ENCODE measurements at regions not wholly inside any gene's neighbourhood (a gene's known extent, or its start where the extent isn't known, plus 50 kb on each side); places are given as distances from the start of the nearest gene placed in this dataset.

DNA sequence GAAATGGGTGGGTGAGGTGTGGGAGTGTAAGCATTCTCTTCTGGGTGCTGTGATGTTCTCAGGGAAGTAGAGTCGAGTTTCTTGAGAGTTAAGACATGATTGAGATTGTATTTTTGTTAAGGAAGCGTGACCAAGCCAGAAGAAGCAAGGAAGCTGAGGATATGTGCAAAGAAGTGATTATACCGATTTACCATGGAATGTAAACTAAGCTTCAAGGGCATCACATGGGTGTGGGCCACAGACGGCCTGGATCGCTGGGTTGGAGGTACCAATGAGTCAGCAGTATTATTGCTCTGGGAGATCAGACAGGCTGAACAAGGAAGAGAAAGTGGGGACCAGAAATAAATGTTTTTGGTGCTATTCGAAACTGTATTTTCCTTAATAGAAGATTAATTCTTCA, 184.1 kb upstream of the GMDS start:
- WGBS (ENCODE audit: insufficient coverage) = 93% methylated on average over 6 of the region's 6 CpGs
- no peak for DNase-seq
- no peak overlapping the region for H3K4me3 ChIP-seq (ENCODE audit: control insufficient read depth in 1 of 7, extremely low read depth in 1 of 7, insufficient read depth in 4 of 7, low read depth in 2 of 7, low read length in 6 of 7)
- H3K36me3 ChIP-seq (ENCODE audit: control insufficient read depth in 4 of 4, insufficient read depth in 4 of 4, low read length in 3 of 4) = peaks cover 0 to 2% (median 0%) of the 10 kb centered on the region in 4 experiments
- H3K9me3 ChIP-seq (ENCODE audit: control extremely low read depth in 1 of 5, control insufficient read depth in 4 of 5, insufficient read depth in 2 of 5, low read depth in 1 of 5, low read length in 4 of 5) = peaks cover 0 to 3% (median 0%) of the 10 kb centered on the region in 5 experiments
- no peak overlapping the region for H3K27ac ChIP-seq (ENCODE audit: insufficient read depth in 1 of 2, low read depth in 1 of 2, low read length in 2 of 2, poor library complexity in 1 of 2, severe bottlenecking in 2 of 2)
- peaks cover 0 to 9% (median 5%) of the 10 kb centered on the region in 4 experiments for H3K4me1 ChIP-seq (ENCODE audit: control extremely low read depth in 1 of 4, control insufficient read depth in 4 of 4, insufficient read depth in 4 of 4, low read length in 3 of 4)
- ChIA-PET CTCF (no interaction called here), POLR2A (no interaction called here)
- no peaks in the 10 kb centered on the region for H3K27me3 ChIP-seq (replicated peaks in 2 of 5; ENCODE audit: control insufficient read depth in 4 of 5, insufficient read depth in 5 of 5, low read length in 4 of 5)

DNA sequence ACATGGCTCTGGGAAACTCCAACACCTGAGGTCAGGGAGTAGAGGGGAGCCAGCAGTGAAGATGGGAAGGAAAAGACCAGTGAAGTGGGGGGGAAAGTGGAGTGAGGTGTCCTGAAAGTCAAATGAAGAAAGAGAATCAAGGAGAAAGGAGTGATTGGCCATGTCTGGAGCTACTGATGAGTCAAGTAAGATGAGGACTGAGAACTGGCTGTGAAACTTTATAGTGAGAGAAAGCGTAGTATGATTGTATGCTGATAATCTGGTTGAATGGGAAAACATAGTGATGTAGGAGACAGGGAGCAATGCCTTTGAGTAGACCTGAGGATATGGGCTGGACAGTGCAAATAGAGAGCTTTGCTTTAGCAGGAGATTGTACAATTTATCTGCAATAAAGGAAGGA, 183.6 kb upstream of the GMDS start:
- Histone ChIP-seq H3K4me1 (ENCODE audit: control extremely low read depth in 1 of 4, control insufficient read depth in 4 of 4, insufficient read depth in 4 of 4, low read length in 3 of 4) (peaks cover 0 to 8% (median 4%) of the 10 kb centered on the region in 4 experiments), H3K27me3 (replicated peaks in 2 of 5; ENCODE audit: control insufficient read depth in 4 of 5, insufficient read depth in 5 of 5, low read length in 4 of 5) (no peaks in the 10 kb centered on the region), H3K27ac (ENCODE audit: insufficient read depth in 1 of 2, low read depth in 1 of 2, low read length in 2 of 2, poor library complexity in 1 of 2, severe bottlenecking in 2 of 2) (no peak overlapping the region), H3K9me3 (ENCODE audit: control extremely low read depth in 1 of 5, control insufficient read depth in 4 of 5, insufficient read depth in 2 of 5, low read depth in 1 of 5, low read length in 4 of 5) (peaks cover 0 to 3% (median 0%) of the 10 kb centered on the region in 5 experiments), H3K36me3 (ENCODE audit: control insufficient read depth in 4 of 4, insufficient read depth in 4 of 4, low read length in 3 of 4) (peaks cover 0 to 3% (median 0%) of the 10 kb centered on the region in 4 experiments), H3K4me3 (ENCODE audit: control insufficient read depth in 1 of 7, extremely low read depth in 1 of 7, insufficient read depth in 4 of 7, low read depth in 2 of 7, low read length in 6 of 7) (no peak overlapping the region)
- ChIA-PET POLR2A (no interaction called here), CTCF (no interaction called here)
- 100% methylated on average over 1 of the region's 1 CpG for WGBS (ENCODE audit: insufficient coverage)
- DNase-seq = no peak

DNA sequence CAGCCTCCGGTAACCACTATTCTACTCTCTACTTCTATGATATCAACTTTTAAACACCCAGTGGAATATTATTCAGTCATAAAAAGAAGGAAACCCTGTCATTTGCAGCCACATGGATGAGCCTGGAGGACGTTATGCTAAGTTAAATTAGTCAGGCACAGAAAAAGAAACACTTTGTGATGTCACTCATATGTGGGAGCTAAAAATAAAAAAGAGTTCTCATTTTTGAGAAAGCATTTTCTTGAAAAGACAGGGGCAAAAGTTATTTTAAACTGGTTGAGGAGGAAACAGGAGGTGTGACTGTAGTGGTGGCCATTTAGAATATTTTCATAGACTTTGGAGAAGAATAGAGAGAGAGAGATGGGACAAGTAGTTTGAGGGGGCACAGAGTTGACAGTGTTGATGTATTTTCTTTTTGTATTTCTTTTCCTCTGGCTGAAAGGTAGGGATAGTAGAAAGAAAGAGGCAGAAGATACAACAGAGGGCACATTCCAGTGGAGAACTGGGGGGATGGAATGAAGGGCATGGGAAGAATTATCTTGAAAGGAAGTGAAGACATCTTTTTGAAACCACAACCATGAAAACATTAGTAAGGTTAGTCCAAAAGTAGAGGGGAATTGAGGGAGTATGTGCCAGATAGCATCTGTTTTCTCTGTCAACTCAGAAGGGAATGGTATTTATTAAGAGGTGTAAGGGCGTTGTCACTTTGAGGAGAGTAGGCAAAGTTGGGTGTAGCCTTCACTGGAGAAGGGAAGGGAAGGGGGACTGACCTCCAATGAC, 181.3 kb upstream of the GMDS start:
- Histone ChIP-seq H3K4me1 (ENCODE audit: control extremely low read depth in 1 of 4, control insufficient read depth in 4 of 4, insufficient read depth in 4 of 4, low read length in 3 of 4) (peaks cover 0 to 4% (median 0%) of the 10 kb centered on the region in 4 experiments), H3K4me3 (ENCODE audit: control insufficient read depth in 1 of 7, extremely low read depth in 1 of 7, insufficient read depth in 4 of 7, low read depth in 2 of 7, low read length in 6 of 7) (no peak overlapping the region), H3K27me3 (replicated peaks in 2 of 5; ENCODE audit: control insufficient read depth in 4 of 5, insufficient read depth in 5 of 5, low read length in 4 of 5) (no peaks in the 10 kb centered on the region), H3K36me3 (ENCODE audit: control insufficient read depth in 4 of 4, insufficient read depth in 4 of 4, low read length in 3 of 4) (peaks cover 0 to 3% (median 0%) of the 10 kb centered on the region in 4 experiments), H3K9me3 (ENCODE audit: control extremely low read depth in 1 of 5, control insufficient read depth in 4 of 5, insufficient read depth in 2 of 5, low read depth in 1 of 5, low read length in 4 of 5) (peaks cover 0 to 3% (median 0%) of the 10 kb centered on the region in 5 experiments), H3K27ac (ENCODE audit: insufficient read depth in 1 of 2, low read depth in 1 of 2, low read length in 2 of 2, poor library complexity in 1 of 2, severe bottlenecking in 2 of 2) (no peak overlapping the region)
- CTCF ChIA-PET = no interaction called here
- no peak for DNase-seq
- 100% methylated on average over 1 of the region's 3 CpGs for WGBS (ENCODE audit: insufficient coverage)
- POLR2A ChIA-PET = no interaction called here

DNA sequence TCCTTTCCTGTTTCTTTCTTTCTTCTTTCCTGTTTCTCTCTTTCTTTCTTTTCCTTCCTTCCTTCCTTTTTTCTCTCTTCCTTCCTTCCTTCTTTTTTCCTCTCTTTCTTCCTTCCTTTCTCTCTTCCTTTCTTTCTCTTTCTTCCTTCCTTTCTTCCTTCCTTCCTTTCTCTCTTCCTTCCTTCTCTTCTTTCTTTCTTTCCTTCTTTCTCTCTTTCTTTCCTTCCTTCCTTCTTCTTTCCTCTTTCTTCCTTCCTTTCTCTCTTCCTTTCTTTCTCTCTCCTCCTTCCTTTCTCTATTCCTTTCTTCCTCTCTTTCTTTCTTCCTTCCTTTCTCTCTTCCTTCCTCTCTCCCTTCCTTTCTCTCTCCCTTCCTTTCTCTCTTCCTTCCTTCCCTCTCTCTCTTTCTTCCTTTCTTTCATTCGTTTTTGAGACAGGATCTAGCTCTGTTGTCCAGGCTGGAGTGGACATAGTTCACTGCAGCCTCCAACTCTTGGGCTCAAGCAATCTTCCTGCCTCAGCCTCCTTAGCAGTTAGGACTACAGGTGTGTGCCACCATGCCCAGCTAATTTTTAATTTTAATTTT, 170.8 kb upstream of the GMDS start:
- Histone ChIP-seq H3K27me3 (replicated peaks in 2 of 5; ENCODE audit: control insufficient read depth in 4 of 5, insufficient read depth in 5 of 5, low read length in 4 of 5) (no peaks in the 10 kb centered on the region), H3K4me3 (ENCODE audit: control insufficient read depth in 1 of 7, extremely low read depth in 1 of 7, insufficient read depth in 4 of 7, low read depth in 2 of 7, low read length in 6 of 7) (no peak overlapping the region), H3K27ac (ENCODE audit: insufficient read depth in 1 of 2, low read depth in 1 of 2, low read length in 2 of 2, poor library complexity in 1 of 2, severe bottlenecking in 2 of 2) (no peak overlapping the region), H3K9me3 (ENCODE audit: control extremely low read depth in 1 of 5, control insufficient read depth in 4 of 5, insufficient read depth in 2 of 5, low read depth in 1 of 5, low read length in 4 of 5) (no peaks in the 10 kb centered on the region), H3K4me1 (ENCODE audit: control extremely low read depth in 1 of 4, control insufficient read depth in 4 of 4, insufficient read depth in 4 of 4, low read length in 3 of 4) (no peaks in the 10 kb centered on the region), H3K36me3 (ENCODE audit: control insufficient read depth in 4 of 4, insufficient read depth in 4 of 4, low read length in 3 of 4) (peaks cover 0 to 2% (median 0%) of the 10 kb centered on the region in 4 experiments)
- POLR2A ChIA-PET = no interaction called here
- no peak for DNase-seq
- 100% methylated on average over 1 of the region's 1 CpG for WGBS (ENCODE audit: insufficient coverage)
- CTCF ChIA-PET = no interaction called here

DNA sequence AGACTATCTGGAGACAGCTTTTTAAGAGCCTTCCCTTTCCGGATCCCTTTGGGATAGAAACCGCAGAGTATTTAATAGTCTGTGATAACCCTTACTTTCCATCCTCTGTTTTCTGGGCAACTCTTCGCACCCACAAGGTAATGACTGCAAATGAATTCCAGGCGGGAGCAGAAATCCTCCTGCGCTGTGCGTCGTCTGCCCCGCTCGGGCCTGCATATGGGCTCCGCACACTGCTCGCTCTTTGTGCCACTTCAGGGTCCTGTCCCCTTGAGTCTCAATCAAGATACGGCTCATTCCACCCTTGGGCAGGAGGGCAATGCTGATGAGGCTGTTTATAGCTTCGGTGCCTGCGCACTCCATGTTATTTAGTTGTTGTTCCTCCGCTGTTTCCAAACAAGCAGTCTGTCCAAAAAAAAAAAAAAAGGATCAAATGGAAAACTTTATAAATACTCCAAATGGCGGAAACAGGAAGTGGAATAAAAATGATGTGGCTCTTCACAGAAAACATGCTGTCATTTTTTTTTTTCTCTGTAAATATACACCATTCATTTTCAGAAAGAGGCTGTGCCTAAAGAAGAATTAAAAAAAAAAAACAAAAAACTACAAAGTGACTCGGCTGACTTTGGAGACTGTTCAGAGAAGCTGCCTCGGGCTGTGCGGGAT, 169.6 kb upstream of the GMDS start:
- Histone ChIP-seq H3K4me3 (ENCODE audit: control insufficient read depth in 1 of 7, extremely low read depth in 1 of 7, insufficient read depth in 4 of 7, low read depth in 2 of 7, low read length in 6 of 7) (no peak overlapping the region), H3K4me1 (ENCODE audit: control extremely low read depth in 1 of 4, control insufficient read depth in 4 of 4, insufficient read depth in 4 of 4, low read length in 3 of 4) (no peaks in the 10 kb centered on the region), H3K9me3 (ENCODE audit: control extremely low read depth in 1 of 5, control insufficient read depth in 4 of 5, insufficient read depth in 2 of 5, low read depth in 1 of 5, low read length in 4 of 5) (no peaks in the 10 kb centered on the region), H3K36me3 (ENCODE audit: control insufficient read depth in 4 of 4, insufficient read depth in 4 of 4, low read length in 3 of 4) (peaks cover 0 to 2% (median 0%) of the 10 kb centered on the region in 4 experiments), H3K27ac (ENCODE audit: insufficient read depth in 1 of 2, low read depth in 1 of 2, low read length in 2 of 2, poor library complexity in 1 of 2, severe bottlenecking in 2 of 2) (no peak overlapping the region), H3K27me3 (replicated peaks in 2 of 5; ENCODE audit: control insufficient read depth in 4 of 5, insufficient read depth in 5 of 5, low read length in 4 of 5) (no peaks in the 10 kb centered on the region)
- DNase-seq = no peak
- POLR2A ChIA-PET = no interaction called here
- CTCF ChIA-PET = no interaction called here
- 98% methylated on average over 15 of the region's 19 CpGs for WGBS (ENCODE audit: insufficient coverage)

DNA sequence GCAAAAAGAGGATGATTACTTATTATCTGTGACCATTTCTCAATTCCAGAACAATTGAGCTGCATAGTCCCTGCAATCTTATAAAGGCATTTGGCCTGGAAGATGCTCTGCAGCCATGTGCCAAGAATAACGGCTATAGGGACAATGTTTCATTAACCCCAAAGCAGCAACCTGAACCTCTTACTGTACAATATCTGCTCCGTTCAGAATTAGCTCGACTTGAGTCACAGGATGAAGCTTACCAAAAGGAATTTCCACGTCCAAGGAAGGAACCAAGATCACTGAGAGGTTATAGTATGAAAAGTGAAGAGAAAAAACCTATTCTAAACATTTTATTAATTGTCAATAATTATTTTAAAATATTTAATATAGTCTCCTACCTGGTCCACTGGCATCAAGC, 167.3 kb upstream of the GMDS start:
- no peaks in the 10 kb centered on the region for H3K9me3 ChIP-seq (ENCODE audit: control extremely low read depth in 1 of 5, control insufficient read depth in 4 of 5, insufficient read depth in 2 of 5, low read depth in 1 of 5, low read length in 4 of 5)
- no peaks in the 10 kb centered on the region for H3K4me1 ChIP-seq (ENCODE audit: control extremely low read depth in 1 of 4, control insufficient read depth in 4 of 4, insufficient read depth in 4 of 4, low read length in 3 of 4)
- CTCF ChIA-PET = no interaction called here
- H3K4me3 ChIP-seq (ENCODE audit: control insufficient read depth in 1 of 7, extremely low read depth in 1 of 7, insufficient read depth in 4 of 7, low read depth in 2 of 7, low read length in 6 of 7) = no peak overlapping the region
- no peaks in the 10 kb centered on the region for H3K27me3 ChIP-seq (replicated peaks in 2 of 5; ENCODE audit: control insufficient read depth in 4 of 5, insufficient read depth in 5 of 5, low read length in 4 of 5)
- H3K27ac ChIP-seq (ENCODE audit: insufficient read depth in 1 of 2, low read depth in 1 of 2, low read length in 2 of 2, poor library complexity in 1 of 2, severe bottlenecking in 2 of 2) = no peak overlapping the region
- WGBS (ENCODE audit: insufficient coverage) = no CpG with 5 or more reads among the region's 4 CpGs
- POLR2A ChIA-PET = no interaction called here
- H3K36me3 ChIP-seq (ENCODE audit: control insufficient read depth in 4 of 4, insufficient read depth in 4 of 4, low read length in 3 of 4) = peaks cover 0 to 2% (median 0%) of the 10 kb centered on the region in 4 experiments
- no peak for DNase-seq
